Hepatocyte (in vitro differentiated cells): ENCODE measurements at regions not wholly inside any gene's neighbourhood (a gene's known extent, or its start where the extent isn't known, plus 50 kb on each side); places are given as distances from the start of the nearest gene placed in this dataset.
"Not testable (repeated sequence)": the region's sequence is repeated elsewhere in the genome, so short reads cannot be mapped to it uniquely, and the experiment has no call there.

ENCODE experiments used
- EZH2phosphoT487 ChIP-seq: fragments of 200-600 bp; sonication (generic); IDR thresholded peaks from one replicate; pipeline ENCODE4 v1.6.1; 2018; ENCODE audit warnings: antibody characterized with exemption, mild to moderate bottlenecking, low read depth, moderate library complexity; ENCODE audit not compliant: unreplicated experiment, severe bottlenecking
- TF ChIP-seq, protein P1 (sequence below): fragments of 200-600 bp; sonication (generic); IDR thresholded peaks from 2 replicates; pipeline ENCODE4 v1.5.1; 2016; ENCODE audit warnings: antibody characterized with exemption, mild to moderate bottlenecking; ENCODE audit not compliant: poor library complexity

DNA sequence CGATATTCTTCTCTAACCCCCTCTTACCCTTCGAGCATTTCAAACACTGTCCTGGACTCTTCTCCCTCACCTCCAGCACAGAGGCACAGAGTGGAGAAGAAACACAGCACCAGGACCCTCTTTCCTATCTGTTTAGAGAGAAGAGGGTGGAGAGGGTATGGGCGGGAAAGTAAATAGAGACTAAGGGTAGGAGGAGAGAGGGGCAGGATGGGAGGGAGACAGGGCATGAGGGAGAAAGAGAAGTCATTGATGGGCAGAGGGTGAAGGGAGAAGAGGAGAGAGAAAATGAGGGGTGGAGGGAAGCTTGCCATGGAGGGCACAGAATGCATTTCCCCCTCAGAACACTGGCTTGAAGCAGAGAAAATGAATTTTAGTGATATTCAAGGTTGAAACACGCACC lies 543.9 kb upstream of the B3GAT1 start:
- TF ChIP-seq, protein P1, sequence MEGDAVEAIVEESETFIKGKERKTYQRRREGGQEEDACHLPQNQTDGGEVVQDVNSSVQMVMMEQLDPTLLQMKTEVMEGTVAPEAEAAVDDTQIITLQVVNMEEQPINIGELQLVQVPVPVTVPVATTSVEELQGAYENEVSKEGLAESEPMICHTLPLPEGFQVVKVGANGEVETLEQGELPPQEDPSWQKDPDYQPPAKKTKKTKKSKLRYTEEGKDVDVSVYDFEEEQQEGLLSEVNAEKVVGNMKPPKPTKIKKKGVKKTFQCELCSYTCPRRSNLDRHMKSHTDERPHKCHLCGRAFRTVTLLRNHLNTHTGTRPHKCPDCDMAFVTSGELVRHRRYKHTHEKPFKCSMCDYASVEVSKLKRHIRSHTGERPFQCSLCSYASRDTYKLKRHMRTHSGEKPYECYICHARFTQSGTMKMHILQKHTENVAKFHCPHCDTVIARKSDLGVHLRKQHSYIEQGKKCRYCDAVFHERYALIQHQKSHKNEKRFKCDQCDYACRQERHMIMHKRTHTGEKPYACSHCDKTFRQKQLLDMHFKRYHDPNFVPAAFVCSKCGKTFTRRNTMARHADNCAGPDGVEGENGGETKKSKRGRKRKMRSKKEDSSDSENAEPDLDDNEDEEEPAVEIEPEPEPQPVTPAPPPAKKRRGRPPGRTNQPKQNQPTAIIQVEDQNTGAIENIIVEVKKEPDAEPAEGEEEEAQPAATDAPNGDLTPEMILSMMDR, result not testable (repeated sequence)
- not testable (repeated sequence) for TF ChIP-seq EZH2phosphoT487
